B cell (primary cell): ENCODE measurements at regions not wholly inside any gene's neighbourhood (a gene's known extent, or its start where the extent isn't known, plus 50 kb on each side); places are given as distances from the start of the nearest gene placed in this dataset.

ENCODE experiments used
- CTCF ChIP-seq: fragments of 200-600 bp; IDR thresholded peaks from one replicate; pipeline ENCODE4 v1.8.0; 2022; ENCODE audit warnings: antibody characterized with exemption, mild to moderate bottlenecking
- EZH2 ChIP-seq: IDR thresholded peaks from 2 replicates; pipeline ENCODE4 v1.6.1; 2012; ENCODE audit warnings: borderline replicate concordance, low read depth, mild to moderate bottlenecking, moderate library complexity, low read length; ENCODE audit not compliant: insufficient read depth, poor library complexity, severe bottlenecking

GRCh38 chr12:107253361-107253760 lies 160.0 kb upstream of the CRY1 start:
- TF ChIP-seq CTCF (no peak), EZH2 (no peak)
